ENCODE measurements at regions not wholly inside any gene's neighbourhood (a gene's known extent, or its start where the extent isn't known, plus 50 kb on each side); places are given as distances from the start of the nearest gene placed in this dataset.

GRCh38 chr5:93184041-93184440, 397.0 kb downstream of the NR2F1-AS1 start:
- H3K9me3 ChIP-seq (ENCODE audit: control insufficient read depth, insufficient read depth, low read depth, low read length), result peaks cover 6% of the 10 kb centered on the region; the same call in 1 of the 2 replicates
- intact Hi-C loops (cut with micrococcal nuclease; ENCODE audit: unreplicated experiment), result no loop called here
- H3K4me1 ChIP-seq (ENCODE audit: control insufficient read depth, insufficient read depth, low read length), result no peaks in the 10 kb centered on the region
- no peak overlapping the region for H3K27ac ChIP-seq (ENCODE audit: low read length)
- ATAC-seq (no peak), DNase-seq (ENCODE audit: low read depth, low spot score) (no peak)
- in situ Hi-C loops (cut with HindIII; ENCODE audit: low pct_unique_long_range_greater_than_20kb, low sequenced_read_pairs), result no loop called here
- H3K36me3 ChIP-seq (ENCODE audit: control insufficient read depth, insufficient read depth, low read length), result no peaks in the 10 kb centered on the region
- no TSS peak for BruUV-seq (replicated peaks)
- ChIA-PET CTCF (no interaction called here), POLR2A (no interaction called here)
- no peak overlapping the region for H3K4me3 ChIP-seq (ENCODE audit: low read depth in 2 of 2, low read length in 2 of 2)
- H3K27me3 ChIP-seq (ENCODE audit: control insufficient read depth, insufficient read depth, low read length), result no peaks in the 10 kb centered on the region
- TF ChIP-seq, protein P1, sequence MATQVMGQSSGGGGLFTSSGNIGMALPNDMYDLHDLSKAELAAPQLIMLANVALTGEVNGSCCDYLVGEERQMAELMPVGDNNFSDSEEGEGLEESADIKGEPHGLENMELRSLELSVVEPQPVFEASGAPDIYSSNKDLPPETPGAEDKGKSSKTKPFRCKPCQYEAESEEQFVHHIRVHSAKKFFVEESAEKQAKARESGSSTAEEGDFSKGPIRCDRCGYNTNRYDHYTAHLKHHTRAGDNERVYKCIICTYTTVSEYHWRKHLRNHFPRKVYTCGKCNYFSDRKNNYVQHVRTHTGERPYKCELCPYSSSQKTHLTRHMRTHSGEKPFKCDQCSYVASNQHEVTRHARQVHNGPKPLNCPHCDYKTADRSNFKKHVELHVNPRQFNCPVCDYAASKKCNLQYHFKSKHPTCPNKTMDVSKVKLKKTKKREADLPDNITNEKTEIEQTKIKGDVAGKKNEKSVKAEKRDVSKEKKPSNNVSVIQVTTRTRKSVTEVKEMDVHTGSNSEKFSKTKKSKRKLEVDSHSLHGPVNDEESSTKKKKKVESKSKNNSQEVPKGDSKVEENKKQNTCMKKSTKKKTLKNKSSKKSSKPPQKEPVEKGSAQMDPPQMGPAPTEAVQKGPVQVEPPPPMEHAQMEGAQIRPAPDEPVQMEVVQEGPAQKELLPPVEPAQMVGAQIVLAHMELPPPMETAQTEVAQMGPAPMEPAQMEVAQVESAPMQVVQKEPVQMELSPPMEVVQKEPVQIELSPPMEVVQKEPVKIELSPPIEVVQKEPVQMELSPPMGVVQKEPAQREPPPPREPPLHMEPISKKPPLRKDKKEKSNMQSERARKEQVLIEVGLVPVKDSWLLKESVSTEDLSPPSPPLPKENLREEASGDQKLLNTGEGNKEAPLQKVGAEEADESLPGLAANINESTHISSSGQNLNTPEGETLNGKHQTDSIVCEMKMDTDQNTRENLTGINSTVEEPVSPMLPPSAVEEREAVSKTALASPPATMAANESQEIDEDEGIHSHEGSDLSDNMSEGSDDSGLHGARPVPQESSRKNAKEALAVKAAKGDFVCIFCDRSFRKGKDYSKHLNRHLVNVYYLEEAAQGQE (IDR thresholded peaks at IDR 0.05; ENCODE audit: insufficient read depth in 1 of 2, low read depth in 2 of 2, low read length in 1 of 2), result no peak
- TF ChIP-seq CTCF (IDR thresholded peaks at IDR 0.05), result no peak
- TF ChIP-seq TCF7L2 (IDR thresholded peaks at IDR 0.05; ENCODE audit: low read depth, low read length), result no peak
- TF ChIP-seq POLR2AphosphoS5 (IDR thresholded peaks at IDR 0.05; ENCODE audit: low read depth, low read length), result no peak
- no peak for TF ChIP-seq SIN3A (IDR thresholded peaks at IDR 0.05; ENCODE audit: borderline replicate concordance, insufficient read depth, low read depth, low read length)

DNA sequence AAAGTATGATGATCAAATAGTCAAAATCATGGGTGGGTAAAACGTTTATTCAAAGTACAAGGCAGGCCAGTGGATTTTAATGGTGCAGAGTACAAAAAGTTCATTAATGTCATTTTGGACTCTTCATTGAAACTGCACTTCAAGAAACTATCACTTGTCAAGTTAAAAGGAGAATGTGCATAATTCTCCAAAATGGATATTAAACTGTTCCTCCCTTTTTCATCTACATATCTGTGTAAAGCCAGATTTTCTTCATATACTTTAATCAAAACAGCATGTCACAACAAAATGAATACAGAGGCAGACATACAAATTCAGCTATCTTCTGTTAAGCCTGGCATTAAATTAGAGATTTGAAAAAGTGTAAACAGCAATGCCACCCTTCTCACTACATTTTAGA, 401.6 kb downstream of the NR2F1-AS1 start:
- no TSS peak for BruUV-seq (replicated peaks)
- intact Hi-C loops (cut with micrococcal nuclease; ENCODE audit: unreplicated experiment) (no loop called here), in situ Hi-C loops (cut with HindIII; ENCODE audit: low pct_unique_long_range_greater_than_20kb, low sequenced_read_pairs) (no loop called here)
- Histone ChIP-seq H3K27ac (ENCODE audit: low read length) (no peak overlapping the region), H3K4me1 (ENCODE audit: control insufficient read depth, insufficient read depth, low read length) (no peaks in the 10 kb centered on the region), H3K36me3 (ENCODE audit: control insufficient read depth, insufficient read depth, low read length) (no peaks in the 10 kb centered on the region), H3K27me3 (ENCODE audit: control insufficient read depth, insufficient read depth, low read length) (no peaks in the 10 kb centered on the region), H3K9me3 (ENCODE audit: control insufficient read depth, insufficient read depth, low read depth, low read length) (peaks cover 3% of the 10 kb centered on the region; the same call in 1 of the 2 replicates), H3K4me3 (ENCODE audit: low read depth in 2 of 2, low read length in 2 of 2) (no peak overlapping the region)
- DNase-seq (ENCODE audit: low read depth, low spot score) (no peak), ATAC-seq (no peak)
- TF ChIP-seq SIN3A (IDR thresholded peaks at IDR 0.05; ENCODE audit: borderline replicate concordance, insufficient read depth, low read depth, low read length), result no peak
- TF ChIP-seq CTCF (IDR thresholded peaks at IDR 0.05), result no peak
- no peak for TF ChIP-seq TCF7L2 (IDR thresholded peaks at IDR 0.05; ENCODE audit: low read depth, low read length)
- CTCF ChIA-PET, result no interaction called here
- POLR2A ChIA-PET, result no interaction called here
